ENCODE measurements at regions not wholly inside any gene's neighbourhood (a gene's known extent, or its start where the extent isn't known, plus 50 kb on each side); places are given as distances from the start of the nearest gene placed in this dataset.

- DNase-seq (ENCODE audit: low read depth), result no peak
- no peak overlapping the region for H3K4me3 ChIP-seq (ENCODE audit: low read depth, low read length)
- TF ChIP-seq CTCF (IDR thresholded peaks at IDR 0.05; ENCODE audit: control insufficient read depth, extremely low read depth, insufficient read depth), result no peak
These were observed 99.5 kb upstream of the NRIP1 start for GRCh38 chr21:15164273-15164672.

GRCh38 chr21:15164678-15165303 is 100.0 kb upstream of the NRIP1 start:
- no peak for TF ChIP-seq CTCF (IDR thresholded peaks at IDR 0.05; ENCODE audit: control insufficient read depth, extremely low read depth, insufficient read depth)
- H3K4me3 ChIP-seq (ENCODE audit: low read depth, low read length), result no peak overlapping the region
- no peak for DNase-seq (ENCODE audit: low read depth)

- H3K4me3 ChIP-seq (ENCODE audit: low read depth, low read length), result no peak overlapping the region
- DNase-seq (ENCODE audit: low read depth), result no peak
- TF ChIP-seq CTCF (IDR thresholded peaks at IDR 0.05; ENCODE audit: control insufficient read depth, extremely low read depth, insufficient read depth), result no peak
These were observed 105.8 kb upstream of the NRIP1 start for GRCh38 chr21:15170614-15171013.

GRCh38 chr21:15171546-15171945 is 106.7 kb upstream of the NRIP1 start:
- H3K4me3 ChIP-seq (ENCODE audit: low read depth, low read length), result no peak overlapping the region
- DNase-seq (ENCODE audit: low read depth), result no peak
- no peak for TF ChIP-seq CTCF (IDR thresholded peaks at IDR 0.05; ENCODE audit: control insufficient read depth, extremely low read depth, insufficient read depth)

- TF ChIP-seq CTCF (IDR thresholded peaks at IDR 0.05; ENCODE audit: control insufficient read depth, extremely low read depth, insufficient read depth), result no peak
- no peak for DNase-seq (ENCODE audit: low read depth)
- no peak overlapping the region for H3K4me3 ChIP-seq (ENCODE audit: low read depth, low read length)
These were observed 108.2 kb upstream of the NRIP1 start for GRCh38 chr21:15172963-15173362.

GRCh38 chr21:15174923-15175322 is 110.1 kb upstream of the NRIP1 start:
- no peak for DNase-seq (ENCODE audit: low read depth)

More at GRCh38 chr21:15174923-15175322, 110.1 kb upstream of the NRIP1 start:
- no peak for TF ChIP-seq CTCF (IDR thresholded peaks at IDR 0.05; ENCODE audit: control insufficient read depth, extremely low read depth, insufficient read depth)
- H3K4me3 ChIP-seq (ENCODE audit: low read depth, low read length), result no peak overlapping the region
